Sigmoid colon (tissue), 6 donors: ENCODE measurements at regions not wholly inside any gene's neighbourhood (a gene's known extent, or its start where the extent isn't known, plus 50 kb on each side); places are given as distances from the start of the nearest gene placed in this dataset.
"Not testable (repeated sequence)": the region's sequence is repeated elsewhere in the genome, so short reads cannot be mapped to it uniquely, and the experiment has no call there.

Source experiments
- DNase-seq: peaks from one replicate; pipeline ENCODE4 v3.0.0-alpha.2; 2019
- H3K27ac ChIP-seq, 4 donors: fragments of 200-600 bp; sonication (generic); one replicate each; pipeline ENCODE4 v1.5.1; 2016 to 2019; ENCODE audit warnings: mild to moderate bottlenecking in 1 of 4
- H3K27me3 ChIP-seq, 3 donors: fragments of 200-600 bp; sonication (generic); one replicate each; pipeline ENCODE4 v1.5.1; 2019; ENCODE audit warnings: mild to moderate bottlenecking in 1 of 3
- H3K36me3 ChIP-seq, 4 donors: fragments of 200-600 bp; sonication (generic); one replicate each; pipeline ENCODE4 v1.5.1; 2016 to 2019
- H3K4me1 ChIP-seq, 4 donors: fragments of 200-600 bp; sonication (generic); one replicate each; pipeline ENCODE4 v1.5.1; 2017 to 2019
- H3K4me3 ChIP-seq, 4 donors: fragments of 200-600 bp; sonication (generic); one replicate each; pipeline ENCODE4 v1.5.1; 2017 to 2019; ENCODE audit warnings: mild to moderate bottlenecking in 2 of 4, moderate library complexity in 1 of 4
- H3K9me3 ChIP-seq, 4 donors: fragments of 200-600 bp in 3 of 4; sonication (generic) in 3 of 4; one replicate each; pipeline versions ENCODE4 v1.5.1 to v1.6.1; 2013 to 2019
- CTCF ChIP-seq, 4 experiments: fragments of 450-650 bp in 3 of 4; fragments of 200-600 bp in 1 of 4; IDR thresholded peaks; one replicate each; pipeline ENCODE4 v1.5.1; 2016 to 2019; ENCODE audit warnings: antibody characterized with exemption in 4 of 4, mild to moderate bottlenecking in 3 of 4, moderate library complexity in 2 of 4
- EP300 ChIP-seq, 4 donors: sonication (generic); formaldehyde crosslinking; IDR thresholded peaks; one replicate each; pipeline ENCODE4 v1.6.1; 2017; ENCODE audit warnings: antibody characterized with exemption in 4 of 4
- POLR2A ChIP-seq, 2 donors: fragments of 450-650 bp; IDR thresholded peaks; one replicate each; pipeline ENCODE4 v1.6.1; 2016; ENCODE audit warnings: antibody characterized with exemption in 2 of 2, mild to moderate bottlenecking in 2 of 2, moderate library complexity in 2 of 2
- POLR2AphosphoS5 ChIP-seq, 4 donors: sonication (generic); formaldehyde crosslinking; IDR thresholded peaks; one replicate each; pipeline ENCODE4 v1.6.1; 2017; ENCODE audit warnings: antibody characterized with exemption in 4 of 4
- WGBS, 2 donors: extraction: QIAGEN DNeasy Blood & Tissue Kit; methylation state at CpG; one replicate each; pipeline ENCODE4 v1.1.7; 2013; 5-methylcytosine and 5-hydroxymethylcytosine counted together
- intact Hi-C: fragments of 100-400 bp; cut with DNase I; formaldehyde crosslinking; loops from one replicate; pipeline ENCODE4 v1.15.1; 2023
- donor health status: healthy with polysubstance abuse.
- donor health status: healthy.

- H3K27me3 ChIP-seq = no peaks in the 10 kb centered on the region
- WGBS, 2 donors = 62 to 87% methylated on average over 2 of the region's 2 CpGs
- H3K27ac ChIP-seq = no peak overlapping the region
- no peaks in the 10 kb centered on the region for H3K9me3 ChIP-seq
- no peak overlapping the region for H3K4me3 ChIP-seq
- intact Hi-C loops = no loop called here
- TF ChIP-seq EP300 (IDR thresholded peaks at IDR 0.05) (no peak), POLR2A (IDR thresholded peaks at IDR 0.05) (no peak), POLR2AphosphoS5 (IDR thresholded peaks at IDR 0.05) (no peak), CTCF (IDR thresholded peaks at IDR 0.05) (no peak)
- no peaks in the 10 kb centered on the region for H3K36me3 ChIP-seq
- H3K4me1 ChIP-seq = no peaks in the 10 kb centered on the region
- no peak for DNase-seq
These were observed 492.9 kb downstream of the CHSY3 start for GRCh38 chr5:130397132-130397531.

- H3K27ac ChIP-seq, H3K27me3 ChIP-seq, intact Hi-C loops, DNase-seq, H3K4me1 ChIP-seq, H3K36me3 ChIP-seq, H3K4me3 ChIP-seq, H3K9me3 ChIP-seq: not testable (repeated sequence)
- WGBS, 2 donors = 16 to 66% methylated on average over 3 of the region's 3 CpGs
These were observed 487.5 kb downstream of the CHSY3 start for GRCh38 chr5:130391727-130392264.

GRCh38 chr5:130386155-130386554 lies 481.9 kb downstream of the CHSY3 start:
- no peak for DNase-seq
- no peaks in the 10 kb centered on the region for H3K4me1 ChIP-seq
- H3K27ac ChIP-seq = no peak overlapping the region
- no peaks in the 10 kb centered on the region for H3K36me3 ChIP-seq
- WGBS, 2 donors = 52 to 63% methylated on average over 1 of the region's 1 CpG
- no peaks in the 10 kb centered on the region for H3K9me3 ChIP-seq
- intact Hi-C loops = no loop called here
- H3K27me3 ChIP-seq = no peaks in the 10 kb centered on the region
- H3K4me3 ChIP-seq = no peak overlapping the region
- TF ChIP-seq POLR2A (IDR thresholded peaks at IDR 0.05) (no peak), POLR2AphosphoS5 (IDR thresholded peaks at IDR 0.05) (no peak), CTCF (IDR thresholded peaks at IDR 0.05) (no peak), EP300 (IDR thresholded peaks at IDR 0.05) (no peak)

- no peak for TF ChIP-seq EP300 (IDR thresholded peaks at IDR 0.05)
- no peak for TF ChIP-seq CTCF (IDR thresholded peaks at IDR 0.05)
- TF ChIP-seq POLR2AphosphoS5 (IDR thresholded peaks at IDR 0.05) = no peak
- TF ChIP-seq POLR2A (IDR thresholded peaks at IDR 0.05) = no peak
- Histone ChIP-seq H3K27ac (no peak overlapping the region), H3K4me3 (no peak overlapping the region), H3K36me3 (no peaks in the 10 kb centered on the region), H3K4me1 (no peaks in the 10 kb centered on the region), H3K27me3 (no peaks in the 10 kb centered on the region), H3K9me3 (no peaks in the 10 kb centered on the region)
- WGBS, 2 donors = 62 to 82% methylated on average over 2 of the region's 2 CpGs
- intact Hi-C loops = no loop called here
- DNase-seq = no peak
These were observed 481.4 kb downstream of the CHSY3 start for GRCh38 chr5:130385656-130386055.

- Histone ChIP-seq H3K27me3 (no peaks in the 10 kb centered on the region), H3K36me3 (no peaks in the 10 kb centered on the region), H3K27ac (no peak overlapping the region), H3K9me3 (no peaks in the 10 kb centered on the region), H3K4me1 (no peaks in the 10 kb centered on the region), H3K4me3 (no peak overlapping the region)
- TF ChIP-seq POLR2A (IDR thresholded peaks at IDR 0.05) (no peak), POLR2AphosphoS5 (IDR thresholded peaks at IDR 0.05) (no peak), CTCF (IDR thresholded peaks at IDR 0.05) (no peak), EP300 (IDR thresholded peaks at IDR 0.05) (no peak)
- intact Hi-C loops = no loop called here
- no peak for DNase-seq
- WGBS, 2 donors = 58 to 66% methylated on average over 2 of the region's 2 CpGs
These were observed 461.7 kb downstream of the CHSY3 start for GRCh38 chr5:130365956-130366355.
